Superior temporal gyrus (tissue), 1 donor: ENCODE measurements at regions not wholly inside any gene's neighbourhood (a gene's known extent, or its start where the extent isn't known, plus 50 kb on each side); places are given as distances from the start of the nearest gene placed in this dataset.
A peak's percentile ranks its signal among the peaks of the same experiment; 100 is the strongest.

Source experiments
- DNase-seq: peaks from one replicate; pipeline ENCODE4 v3.0.0-alpha.2; 2016; ENCODE audit errors: extremely low spot score

GRCh38 chr1:60987904-60988303, 94.5 kb upstream of the NFIA start:
- no peak for DNase-seq

- no peak for DNase-seq
Measured at GRCh38 chr1:60984062-60984799, 98.1 kb upstream of the NFIA start.

- no peak for DNase-seq
Measured at GRCh38 chr1:60983701-60984061, 98.7 kb upstream of the NFIA start.

GRCh38 chr1:60982539-60982938, 99.8 kb upstream of the NFIA start:
- DNase-seq, result no peak

- DNase-seq, result no peak
Measured at GRCh38 chr1:60981357-60981756, 101.0 kb upstream of the NFIA start.

GRCh38 chr1:60978421-60979357, 103.7 kb upstream of the NFIA start:
- no peak for DNase-seq

GRCh38 chr1:60977661-60978060, 104.7 kb upstream of the NFIA start:
- no peak for DNase-seq

GRCh38 chr1:60974524-60975372, 107.6 kb upstream of the NFIA start:
- no peak for DNase-seq

- DNase-seq, result no peak
Measured at GRCh38 chr1:60973668-60974067, 108.7 kb upstream of the NFIA start.

- DNase-seq, result no peak
Measured at GRCh38 chr1:60972841-60973364, 109.5 kb upstream of the NFIA start.

GRCh38 chr1:60971330-60971729, 111.0 kb upstream of the NFIA start:
- no peak for DNase-seq

GRCh38 chr1:60969971-60970509, 112.3 kb upstream of the NFIA start:
- peak; percentile 86 for DNase-seq

GRCh38 chr1:60965280-60965854, 117.0 kb upstream of the NFIA start:
- no peak for DNase-seq

- no peak for DNase-seq
Measured at GRCh38 chr1:60963167-60963940, 119.0 kb upstream of the NFIA start.

GRCh38 chr1:60960891-60961461, 121.4 kb upstream of the NFIA start:
- DNase-seq, result no peak

- no peak for DNase-seq
Measured at GRCh38 chr1:60959701-60960100, 122.7 kb upstream of the NFIA start.

GRCh38 chr1:60958001-60958400, 124.4 kb upstream of the NFIA start:
- no peak for DNase-seq

GRCh38 chr1:60956520-60956919, 125.8 kb upstream of the NFIA start:
- DNase-seq, result no peak

- DNase-seq, result no peak
Measured at GRCh38 chr1:60952612-60953111, 129.7 kb upstream of the NFIA start.
